HG02623 (cell line): ENCODE measurements at regions not wholly inside any gene's neighbourhood (a gene's known extent, or its start where the extent isn't known, plus 50 kb on each side); places are given as distances from the start of the nearest gene placed in this dataset.

ENCODE experiments used
- ATAC-seq: cut with Tn5 transposase; IDR thresholded peaks from one replicate; pipeline ENCODE4 v1.9.1; 2021; ENCODE audit warnings: moderate library complexity; ENCODE audit not compliant: unreplicated experiment

GRCh38 chr2:21281384-21281783 is 157.6 kb downstream of the TDRD15 start:
- ATAC-seq = no peak

DNA sequence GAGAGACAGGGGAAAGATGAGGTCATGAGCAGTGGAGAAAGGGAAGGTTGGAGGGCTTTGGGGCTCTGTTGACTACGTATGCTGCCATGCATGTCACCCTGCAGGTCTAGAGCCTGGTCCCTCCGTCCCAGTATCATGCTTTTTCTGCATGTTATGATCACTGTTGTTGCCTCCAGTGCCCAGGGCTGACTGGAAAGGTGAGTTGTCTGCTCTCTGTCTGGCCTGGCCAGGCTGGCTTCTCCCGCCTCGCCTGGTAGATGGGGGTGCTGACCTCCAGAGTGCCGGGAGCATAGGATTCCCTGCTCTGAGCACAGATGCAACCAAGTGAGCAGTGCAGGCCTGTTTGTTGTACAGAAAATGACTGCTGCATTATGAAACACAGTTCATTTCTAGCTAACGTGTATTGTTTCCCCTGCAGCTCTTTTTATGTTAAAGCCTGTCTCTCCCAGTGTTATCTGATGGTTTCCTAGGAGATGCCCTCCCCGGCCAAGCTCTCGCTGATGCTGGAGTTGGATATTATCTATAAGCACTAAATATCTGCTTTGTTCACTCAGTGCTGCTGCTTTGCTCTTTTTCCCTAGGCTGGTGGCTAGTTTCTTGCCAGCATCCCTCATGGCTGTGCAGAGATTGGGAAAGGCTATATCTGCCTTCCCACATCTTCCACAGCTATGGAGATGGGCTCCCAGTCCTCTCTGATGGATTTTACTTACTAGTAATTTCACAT is 158.2 kb downstream of the TDRD15 start:
- no peak for ATAC-seq

DNA sequence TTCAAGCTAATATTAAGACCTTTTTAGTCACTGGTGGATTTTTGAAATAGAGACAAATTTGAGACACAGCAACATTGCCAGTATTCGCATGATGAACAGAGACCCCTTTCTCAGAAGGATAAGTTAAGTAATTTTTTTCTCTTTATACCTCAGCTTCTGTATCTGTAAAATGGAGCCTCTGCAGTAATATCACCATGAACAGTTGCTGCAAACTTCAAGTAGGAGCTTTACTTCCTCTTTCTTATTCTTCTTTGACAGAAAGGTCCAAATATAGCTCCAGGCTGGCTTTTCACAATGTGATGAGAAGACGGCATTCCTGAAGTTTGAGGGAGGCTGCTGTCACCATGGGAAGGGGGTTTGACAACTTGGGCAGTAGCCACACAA is 158.7 kb downstream of the TDRD15 start:
- ATAC-seq = no peak

DNA sequence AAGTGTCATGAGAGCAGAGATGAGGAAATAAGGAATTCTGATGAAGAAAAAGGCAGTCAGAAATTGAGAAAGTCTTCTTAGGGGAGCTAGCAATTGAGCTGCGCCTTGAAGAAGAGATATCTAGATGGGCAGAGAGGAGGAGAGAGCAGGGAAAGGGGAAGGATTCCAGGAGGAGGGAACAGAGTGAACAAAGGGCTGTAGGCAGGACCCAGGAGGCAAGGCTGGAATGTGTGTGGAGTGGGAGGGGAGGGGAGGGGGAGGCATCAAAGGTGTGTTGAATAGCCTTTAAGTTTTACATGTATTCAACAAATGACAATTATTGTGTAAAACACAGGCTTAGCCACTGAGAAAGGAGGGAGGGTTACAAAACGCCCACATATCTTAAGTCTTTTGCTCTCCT is 164.5 kb downstream of the TDRD15 start:
- no peak for ATAC-seq

- ATAC-seq = no peak
Observed at GRCh38 chr2:21288739-21289520, 165.2 kb downstream of the TDRD15 start.

DNA sequence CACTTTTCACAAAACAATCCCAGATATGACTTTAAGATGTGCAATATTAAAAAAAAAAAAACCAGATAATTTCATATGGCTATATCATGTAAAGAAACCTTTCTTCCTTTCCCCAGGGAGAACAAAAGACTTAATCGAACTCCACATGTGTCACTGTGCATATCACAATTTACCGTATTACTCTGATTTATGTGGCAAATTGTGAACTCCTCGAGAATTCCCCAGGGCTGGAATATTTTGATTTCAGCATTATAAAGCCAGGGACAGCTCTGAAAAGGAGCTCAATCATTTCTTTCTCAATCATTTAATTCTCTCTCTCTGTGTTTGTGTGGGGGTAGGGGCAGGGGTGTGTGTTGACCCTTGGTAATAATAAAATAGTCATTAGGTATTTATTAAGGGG is 165.8 kb downstream of the TDRD15 start:
- no peak for ATAC-seq

DNA sequence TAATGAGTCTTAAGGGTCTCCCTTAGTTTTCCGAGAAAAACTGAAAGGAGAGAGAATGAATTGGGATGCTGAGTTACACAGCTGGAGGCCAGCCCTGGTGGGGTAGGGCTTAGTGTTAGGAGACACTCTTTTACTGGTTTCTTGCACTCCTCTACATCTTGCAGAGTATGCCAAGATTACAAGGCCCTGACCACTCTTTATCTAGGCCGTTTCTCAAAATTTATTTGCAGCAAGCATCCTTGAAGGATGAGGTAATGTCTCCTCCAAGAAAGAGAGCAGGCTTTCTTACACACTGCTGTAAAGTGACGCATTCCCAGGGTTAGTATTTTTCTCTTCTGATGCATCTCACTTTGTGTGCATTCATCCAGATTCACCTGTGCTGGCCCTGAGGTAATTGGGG is 166.2 kb downstream of the TDRD15 start:
- no peak for ATAC-seq

DNA sequence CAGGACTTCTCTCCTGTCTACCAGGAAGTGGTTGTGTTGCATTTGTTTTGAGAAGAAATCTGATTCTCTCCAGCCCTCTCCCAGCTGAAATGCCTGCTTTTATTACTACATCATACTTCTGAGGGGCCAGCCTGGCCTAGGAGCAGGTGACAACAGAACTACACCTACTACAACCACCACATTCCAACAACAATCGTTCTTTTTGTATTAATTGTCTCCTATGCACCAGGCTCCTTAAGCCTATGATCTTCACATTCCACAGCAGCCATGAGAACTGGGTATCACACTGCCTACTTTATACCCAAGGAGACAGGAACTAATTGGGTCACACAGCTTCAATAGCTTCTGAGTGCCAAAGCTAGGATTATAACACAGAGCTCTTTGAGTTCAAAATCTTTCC is 167.7 kb downstream of the TDRD15 start:
- no peak for ATAC-seq

- no peak for ATAC-seq
Observed at GRCh38 chr2:21294446-21294845, 170.7 kb downstream of the TDRD15 start.

- no peak for ATAC-seq
Observed at GRCh38 chr2:21299411-21299810, 175.6 kb downstream of the TDRD15 start.

DNA sequence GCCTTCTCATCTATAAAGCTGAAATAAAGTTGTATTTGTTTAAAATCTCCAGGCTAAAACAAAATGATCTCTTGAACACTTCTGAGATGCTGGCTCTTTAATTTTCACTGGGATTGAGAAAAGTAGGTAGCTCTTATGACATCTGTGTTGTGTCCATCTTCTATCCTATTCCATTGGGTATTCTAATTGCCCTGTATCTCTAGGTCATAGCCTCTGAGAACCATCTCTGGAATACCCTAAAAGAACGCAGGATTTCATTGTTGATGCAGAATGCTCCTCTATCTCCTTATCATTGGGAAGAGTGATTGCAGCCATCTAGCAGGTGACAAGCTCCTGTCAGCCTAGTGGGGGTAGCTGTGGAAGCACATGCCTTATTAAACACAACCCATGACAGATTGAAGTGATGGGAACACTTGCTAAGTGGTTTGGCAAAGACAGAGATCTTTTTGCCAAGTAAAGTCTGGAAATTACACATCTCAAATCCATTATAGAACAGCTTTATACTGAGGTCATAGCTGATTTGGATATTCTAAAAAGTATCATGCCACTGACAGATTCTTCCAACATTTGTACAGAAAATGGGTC is 178.2 kb downstream of the TDRD15 start:
- ATAC-seq = no peak

- no peak for ATAC-seq
Observed at GRCh38 chr2:21303876-21304275, 180.1 kb downstream of the TDRD15 start.

GRCh38 chr2:21305581-21305980 is 181.8 kb downstream of the TDRD15 start:
- no peak for ATAC-seq

DNA sequence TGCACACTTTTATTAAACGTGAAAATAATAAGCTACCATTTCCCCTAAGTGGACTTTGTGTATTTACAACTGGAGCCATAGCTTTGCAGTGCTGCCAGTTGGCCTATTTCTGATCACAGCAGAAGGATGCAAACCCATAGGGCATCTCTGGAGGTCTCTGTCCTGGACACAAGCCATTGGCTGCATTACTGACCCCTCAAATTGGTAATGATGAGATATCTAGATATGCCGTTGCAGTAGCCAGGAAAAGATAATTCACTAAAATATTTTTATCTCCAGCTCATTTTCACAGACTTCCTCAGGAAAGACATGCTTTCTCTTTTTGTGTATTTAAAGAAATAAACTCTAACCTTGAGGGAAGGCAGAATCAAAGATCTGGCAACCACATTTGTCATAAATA is 182.5 kb downstream of the TDRD15 start:
- ATAC-seq = no peak

- no peak for ATAC-seq
Observed at GRCh38 chr2:21307037-21307436, 183.3 kb downstream of the TDRD15 start.

DNA sequence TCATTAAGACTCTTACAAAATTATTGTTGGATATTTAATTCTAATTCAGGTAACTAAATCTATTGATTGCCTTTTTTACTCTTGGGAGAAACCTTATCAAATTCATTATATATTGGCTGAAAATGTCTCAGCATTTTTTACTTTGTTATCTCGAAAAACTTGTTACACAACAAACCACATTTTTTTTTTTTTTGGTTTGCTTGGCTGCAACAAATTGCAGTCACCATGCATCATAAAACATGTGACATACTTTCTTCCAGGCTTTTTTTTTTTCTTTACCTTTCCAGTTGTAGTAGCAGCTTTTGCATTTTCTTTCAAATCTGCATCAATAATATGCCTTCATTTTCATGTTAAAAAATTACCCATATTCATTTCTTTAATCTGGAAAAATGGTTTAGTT is 186.7 kb downstream of the TDRD15 start:
- ATAC-seq = no peak

DNA sequence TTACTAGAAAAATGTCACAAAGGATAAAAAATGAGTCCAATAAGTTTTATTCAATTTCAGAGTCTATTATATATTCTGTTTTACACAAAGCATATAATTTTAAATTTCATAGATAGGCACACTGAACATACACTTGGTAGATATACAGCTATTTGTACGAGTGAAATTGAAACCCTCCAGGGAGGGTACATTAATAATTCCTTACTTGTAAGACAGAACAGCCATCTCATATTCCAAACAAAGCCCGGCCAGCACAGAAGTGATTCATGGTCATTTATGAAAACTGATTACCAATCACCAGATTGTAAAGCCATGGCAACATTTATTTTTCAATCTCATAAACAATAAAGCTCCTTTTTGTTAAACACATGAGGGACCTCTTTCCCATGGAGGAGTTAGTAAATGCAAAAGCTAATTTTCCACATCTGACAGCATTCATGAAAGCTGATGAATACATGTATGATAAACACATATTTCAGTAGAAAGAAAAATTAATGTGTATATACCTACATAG is 190.6 kb downstream of the TDRD15 start:
- no peak for ATAC-seq

DNA sequence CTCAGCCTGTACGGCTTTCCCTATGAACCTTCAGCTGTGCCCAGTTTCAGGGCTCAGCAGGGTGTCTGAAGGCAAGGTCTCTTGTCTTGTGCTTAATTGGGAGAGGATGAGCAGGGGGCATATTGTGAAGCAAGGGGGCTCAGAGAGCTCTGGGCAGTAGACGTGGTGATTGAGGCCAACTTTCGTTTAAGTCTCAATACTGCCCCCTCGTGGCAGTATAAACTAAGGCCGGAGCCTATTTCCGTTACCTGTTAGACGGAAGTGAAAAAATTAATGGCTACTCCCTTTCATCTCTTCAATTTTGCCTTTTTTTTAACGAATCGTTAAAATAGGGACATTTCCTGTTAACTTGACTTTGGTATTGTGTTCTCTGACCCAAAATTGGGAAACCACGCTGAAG is 193.4 kb downstream of the TDRD15 start:
- peak; percentile 74 for ATAC-seq

GRCh38 chr2:21318263-21318662 is 194.5 kb downstream of the TDRD15 start:
- no peak for ATAC-seq

GRCh38 chr2:21326152-21326551 is 202.4 kb downstream of the TDRD15 start:
- ATAC-seq = no peak

DNA sequence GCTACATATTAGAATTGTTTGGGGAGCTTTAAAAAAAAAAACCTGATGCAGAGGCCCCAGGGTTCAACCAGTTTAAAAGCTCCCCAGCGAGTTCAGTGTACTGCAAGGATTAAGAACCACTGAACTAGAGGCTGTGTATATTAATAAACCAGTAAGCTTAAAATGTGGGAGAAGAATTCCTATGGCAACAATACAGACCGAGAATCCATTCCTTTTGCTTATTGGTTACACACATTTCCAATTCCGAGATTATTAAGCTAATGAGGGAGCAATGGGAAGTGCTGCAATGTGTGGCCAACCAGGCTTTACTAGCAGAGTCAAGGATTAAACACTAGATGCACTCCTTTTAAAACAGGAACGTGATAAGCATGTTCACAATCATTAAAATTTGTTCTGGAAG is 204.4 kb downstream of the TDRD15 start:
- ATAC-seq = no peak

- ATAC-seq = no peak
Observed at GRCh38 chr2:21330786-21331391, 207.1 kb downstream of the TDRD15 start.
